Lung (tissue), 11 donors: ENCODE measurements at regions not wholly inside any gene's neighbourhood (a gene's known extent, or its start where the extent isn't known, plus 50 kb on each side); places are given as distances from the start of the nearest gene placed in this dataset.

ENCODE experiments used
- ATAC-seq: fragments of 200-7000 bp; cut with Tn5 transposase; one replicate; pipeline ENCODE4 v1.9.1; 2020; ENCODE audit warnings: moderate number of reproducible peaks; ENCODE audit not compliant: insufficient read depth, low FRiP score
- DNase-seq, 3 donors: peaks; one replicate each; pipeline ENCODE4 v3.0.0-alpha.2; 2013 to 2017
- H3K27ac ChIP-seq, 2 donors: one replicate each; pipeline ENCODE4 v1.5.1; 2013; ENCODE audit warnings: mild to moderate bottlenecking in 2 of 2, moderate library complexity in 2 of 2, control low read depth in 1 of 2, inconsistent platforms in 1 of 2, low read depth in 1 of 2, low read length in 1 of 2
- H3K27me3 ChIP-seq, 3 donors: one replicate each; pipeline ENCODE4 v1.5.1; 2013; ENCODE audit warnings: low read length in 2 of 3; ENCODE audit not compliant: control insufficient read depth in 3 of 3, insufficient read depth in 3 of 3
- H3K36me3 ChIP-seq, 4 donors: one replicate each; pipeline ENCODE4 v1.5.1; 2013; ENCODE audit warnings: low read length in 4 of 4, mild to moderate bottlenecking in 1 of 4, moderate library complexity in 1 of 4; ENCODE audit not compliant: control insufficient read depth in 4 of 4, insufficient read depth in 4 of 4
- H3K4me1 ChIP-seq, 5 donors: one replicate each; pipeline ENCODE4 v1.5.1; 2013; ENCODE audit warnings: low read length in 5 of 5, mild to moderate bottlenecking in 2 of 5, moderate library complexity in 1 of 5; ENCODE audit not compliant: control insufficient read depth in 5 of 5, insufficient read depth in 5 of 5
- H3K4me3 ChIP-seq: one replicate; pipeline ENCODE4 v1.5.1; 2013; ENCODE audit warnings: mild to moderate bottlenecking, control low read depth, moderate library complexity
- H3K9ac ChIP-seq, 2 donors: one replicate each; pipeline ENCODE4 v1.5.1; 2013; ENCODE audit warnings: low read length in 2 of 2, control low read depth in 1 of 2; ENCODE audit not compliant: insufficient read depth in 1 of 2
- H3K9me3 ChIP-seq, 4 donors: one replicate each; pipeline ENCODE4 v1.5.1; 2013; ENCODE audit warnings: low read length in 3 of 4, mild to moderate bottlenecking in 1 of 4, moderate library complexity in 1 of 4; ENCODE audit not compliant: control insufficient read depth in 4 of 4, insufficient read depth in 3 of 4
- CTCF ChIP-seq: IDR thresholded peaks from 2 replicates; pipeline ENCODE4 v1.5.1; 2012; ENCODE audit warnings: mild to moderate bottlenecking; ENCODE audit errors: control extremely low read depth, extremely low read depth
- WGBS, 2 donors: extraction: QIAGEN DNeasy Blood & Tissue Kit; methylation state at CpG; one replicate each; pipeline ENCODE4 v1.1.7; 2013; 5-methylcytosine and 5-hydroxymethylcytosine counted together
- donor health status: control.
- donor health status: control.
- donor health status: Bipolar disorder and iron deficiency.
- donor health status: healthy.
- donor health status: DM: yes; HTN: yes; CAD: no.

- Histone ChIP-seq H3K4me1 (no peaks in the 10 kb centered on the region), H3K27ac (no peak overlapping the region), H3K36me3 (no peaks in the 10 kb centered on the region), H3K9me3 (no peaks in the 10 kb centered on the region), H3K4me3 (no peak overlapping the region), H3K27me3 (peaks cover 0 to 3% (median 0%) of the 10 kb centered on the region in 3 donors), H3K9ac (no peak overlapping the region)
- TF ChIP-seq CTCF = no peak
- ATAC-seq (no peak), DNase-seq (no peak)
- 64 to 74% methylated on average over 5 of the region's 5 CpGs for WGBS, 2 donors
These were observed 175.9 kb upstream of the LCORL start for GRCh38 chr4:18197467-18197866.

GRCh38 chr4:18194278-18194677 lies 172.7 kb upstream of the LCORL start:
- WGBS, 2 donors = 55 to 59% methylated on average over 6 of the region's 6 CpGs
- no peaks in the 10 kb centered on the region for H3K36me3 ChIP-seq

GRCh38 chr4:18192901-18193300 lies 171.3 kb upstream of the LCORL start:
- 63 to 82% methylated on average over 3 of the region's 3 CpGs for WGBS, 2 donors
- Histone ChIP-seq H3K36me3 (no peaks in the 10 kb centered on the region), H3K9ac (no peak overlapping the region), H3K27me3 (peaks cover 0 to 3% (median 0%) of the 10 kb centered on the region in 3 donors), H3K9me3 (no peaks in the 10 kb centered on the region), H3K4me3 (no peak overlapping the region), H3K27ac (no peak overlapping the region), H3K4me1 (no peaks in the 10 kb centered on the region)
- TF ChIP-seq CTCF = no peak
- ATAC-seq (no peak), DNase-seq (no peak)

More at GRCh38 chr4:18194278-18194677, 172.7 kb upstream of the LCORL start:
- TF ChIP-seq CTCF = no peak
- peaks cover 0 to 3% (median 0%) of the 10 kb centered on the region in 3 donors for H3K27me3 ChIP-seq
- ATAC-seq (no peak), DNase-seq (no peak)
- no peaks in the 10 kb centered on the region for H3K4me1 ChIP-seq
- no peak overlapping the region for H3K4me3 ChIP-seq
- no peak overlapping the region for H3K27ac ChIP-seq
- no peaks in the 10 kb centered on the region for H3K9me3 ChIP-seq
- H3K9ac ChIP-seq = no peak overlapping the region

GRCh38 chr4:18185491-18185890 lies 163.9 kb upstream of the LCORL start:
- ATAC-seq = no peak
- no peak for DNase-seq
- peaks cover 0 to 3% (median 0%) of the 10 kb centered on the region in 4 donors for H3K9me3 ChIP-seq
- no peak overlapping the region for H3K4me3 ChIP-seq
- no peaks in the 10 kb centered on the region for H3K36me3 ChIP-seq
- H3K27ac ChIP-seq = no peak overlapping the region
- H3K4me1 ChIP-seq = no peaks in the 10 kb centered on the region
- no peak for TF ChIP-seq CTCF
- H3K27me3 ChIP-seq = no peaks in the 10 kb centered on the region
- WGBS, 2 donors = 93 to 98% methylated on average over 2 of the region's 2 CpGs
- H3K9ac ChIP-seq = no peak overlapping the region
